ENCODE measurements at regions not wholly inside any gene's neighbourhood (a gene's known extent, or its start where the extent isn't known, plus 50 kb on each side); places are given as distances from the start of the nearest gene placed in this dataset.
"Not testable (repeated sequence)": the region's sequence is repeated elsewhere in the genome, so short reads cannot be mapped to it uniquely, and the experiment has no call there.

GRCh38 chr1:78240191-78240590 lies 194.4 kb downstream of the GIPC2 start:
- no peak overlapping the region for H3K4me3 ChIP-seq (ENCODE audit: low read length)
- no peak for DNase-seq (ENCODE audit: low read depth, low spot score)

GRCh38 chr1:78240755-78241154 lies 195.0 kb downstream of the GIPC2 start:
- no peak overlapping the region for H3K4me3 ChIP-seq (ENCODE audit: low read length)
- no peak for DNase-seq (ENCODE audit: low read depth, low spot score)

DNA sequence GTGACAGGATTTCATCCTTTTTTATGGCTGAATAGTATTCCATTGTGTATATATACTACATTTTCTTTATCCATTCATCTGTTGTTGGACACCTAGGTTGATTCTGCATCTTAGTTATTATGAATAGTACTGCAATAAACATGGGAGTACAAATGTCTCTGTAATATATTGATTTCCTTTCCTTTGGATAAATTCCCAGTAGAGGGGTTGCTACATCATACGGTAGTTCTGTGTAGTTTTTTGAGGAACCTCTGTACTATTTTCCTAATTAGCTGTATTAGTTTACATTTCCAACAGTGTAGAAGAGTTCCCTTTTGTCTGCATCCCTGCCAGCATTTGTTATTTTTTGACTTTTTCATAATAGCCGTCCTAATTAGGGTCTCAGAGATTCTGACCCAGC lies 201.3 kb downstream of the GIPC2 start:
- DNase-seq (ENCODE audit: low read depth, low spot score): no peak
- no peak overlapping the region for H3K4me3 ChIP-seq (ENCODE audit: low read length)

DNA sequence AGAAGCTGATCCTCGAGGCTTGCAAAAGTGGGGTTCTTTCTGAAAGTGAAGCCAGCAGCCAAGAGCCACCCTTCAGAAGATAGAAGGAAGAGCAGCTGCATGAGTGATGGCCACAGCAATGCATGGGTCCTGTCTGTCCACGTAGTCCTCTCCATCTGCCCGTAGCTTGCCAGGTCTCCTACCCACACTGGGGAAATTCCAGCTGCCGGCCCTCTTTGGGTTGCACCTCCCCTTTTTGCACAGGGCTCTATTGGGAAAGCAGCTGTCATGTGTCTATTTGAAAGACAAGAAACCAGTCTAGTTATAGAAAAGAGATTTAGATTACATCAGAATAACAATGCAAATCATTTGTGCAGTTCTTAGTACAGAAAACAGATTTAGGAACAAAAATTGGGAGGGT lies 204.4 kb downstream of the GIPC2 start:
- no peak for DNase-seq (ENCODE audit: low read depth, low spot score)
- H3K4me3 ChIP-seq (ENCODE audit: low read length): no peak overlapping the region

GRCh38 chr1:78254517-78254916 lies 208.8 kb downstream of the GIPC2 start:
- no peak overlapping the region for H3K4me3 ChIP-seq (ENCODE audit: low read length)
- DNase-seq (ENCODE audit: low read depth, low spot score): no peak

DNA sequence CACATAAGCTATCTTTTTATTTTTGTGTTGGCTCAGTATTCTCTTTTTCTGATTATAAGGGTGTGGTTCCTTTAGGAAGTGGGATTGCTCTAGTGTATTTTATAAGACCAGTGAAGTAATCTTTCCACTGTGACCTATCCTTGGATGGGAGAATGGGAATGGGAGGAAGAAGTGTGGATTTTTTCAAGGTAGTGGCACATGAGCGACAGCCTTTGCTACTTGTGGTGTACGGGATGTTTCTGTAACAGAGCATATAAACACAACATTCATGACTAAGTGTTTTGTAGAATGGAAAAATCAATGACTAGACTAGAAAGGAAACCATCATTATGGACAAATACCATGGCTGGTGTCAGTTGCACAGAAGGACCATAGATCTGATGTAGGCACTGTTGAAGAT lies 209.6 kb downstream of the GIPC2 start:
- H3K4me3 ChIP-seq (ENCODE audit: low read length): no peak overlapping the region
- DNase-seq (ENCODE audit: low read depth, low spot score): no peak

- DNase-seq (ENCODE audit: low read depth, low spot score): no peak
- H3K4me3 ChIP-seq (ENCODE audit: low read length): no peak overlapping the region
Measured at GRCh38 chr1:78255846-78256245, 210.1 kb downstream of the GIPC2 start.

DNA sequence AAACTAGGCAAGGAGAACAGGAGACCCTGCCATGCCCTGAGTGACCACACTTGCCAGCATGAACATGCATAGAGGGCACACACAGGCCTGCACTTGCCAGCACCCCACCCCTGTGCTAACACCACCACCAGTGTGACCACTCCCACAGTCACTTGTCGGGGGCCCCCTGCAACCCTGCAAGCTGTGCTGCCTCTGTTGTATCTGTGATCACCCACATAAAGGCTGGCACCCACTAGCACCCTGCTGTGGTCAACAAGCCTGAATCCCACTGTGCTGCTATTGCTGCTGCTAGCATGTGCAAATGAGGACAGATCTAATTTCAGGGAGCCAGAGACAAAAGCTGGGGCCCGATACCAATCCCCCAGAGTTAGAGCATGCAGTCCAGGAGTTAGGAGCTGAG lies 217.7 kb downstream of the GIPC2 start:
- DNase-seq (ENCODE audit: low read depth, low spot score): no peak
- H3K4me3 ChIP-seq (ENCODE audit: low read length): no peak overlapping the region

GRCh38 chr1:78263946-78264345 lies 218.2 kb downstream of the GIPC2 start:
- DNase-seq (ENCODE audit: low read depth, low spot score): no peak
- H3K4me3 ChIP-seq (ENCODE audit: low read length): no peak overlapping the region

DNA sequence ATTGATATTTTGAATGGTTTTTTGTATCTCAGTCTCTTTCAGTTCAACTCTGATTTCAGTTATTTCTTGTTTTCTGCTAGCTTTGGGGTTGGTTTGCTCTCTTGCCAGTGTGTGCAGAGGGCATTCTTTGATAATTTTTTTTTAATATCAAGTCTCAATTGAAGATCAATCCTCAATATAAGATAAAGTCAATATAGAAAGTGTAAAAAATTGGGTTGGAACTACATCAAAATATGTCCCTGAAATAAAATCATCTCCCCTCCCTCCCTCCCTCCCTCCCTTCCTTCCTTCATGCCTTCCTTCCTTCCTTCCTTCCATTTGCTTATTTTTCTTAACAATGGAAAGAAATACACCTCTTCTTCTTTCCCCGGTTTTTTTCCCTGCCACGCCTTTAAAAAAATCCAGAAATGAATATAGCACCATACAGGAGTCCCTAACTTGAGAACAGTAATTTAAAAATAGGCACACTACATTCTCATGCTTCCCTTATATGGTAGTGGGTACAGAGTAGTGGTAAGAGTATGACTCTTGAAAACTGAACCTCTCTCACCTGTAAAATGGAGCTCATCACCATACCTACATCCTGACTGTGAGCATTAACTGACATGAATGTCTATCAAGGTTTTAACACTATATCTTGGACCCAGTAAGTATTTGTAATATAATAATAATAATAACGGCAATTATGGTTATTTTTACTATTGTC lies 221.9 kb downstream of the GIPC2 start:
- DNase-seq (ENCODE audit: low read depth, low spot score): no peak
- no peak overlapping the region for H3K4me3 ChIP-seq (ENCODE audit: low read length)

DNA sequence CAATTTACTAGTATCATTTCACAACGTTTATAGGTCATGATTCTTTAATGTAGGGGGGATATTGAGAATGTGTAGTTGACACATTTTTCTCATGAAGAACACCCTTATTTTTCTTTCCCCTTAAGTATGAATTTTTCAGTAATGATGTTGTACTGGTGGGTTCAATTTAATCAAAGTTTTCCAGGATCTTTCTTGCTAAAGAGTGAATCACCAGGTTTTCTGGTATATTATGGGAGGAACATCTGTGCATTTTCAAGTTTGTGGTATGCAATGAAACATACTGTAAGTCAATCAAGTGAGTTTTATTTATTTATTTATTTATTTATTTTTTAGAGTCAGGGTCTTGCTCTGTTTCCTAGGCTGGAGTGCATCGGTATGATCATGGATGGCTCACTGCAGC lies 221.2 kb upstream of the PTGFR start:
- DNase-seq (ENCODE audit: low read depth, low spot score): no peak
- H3K4me3 ChIP-seq (ENCODE audit: low read length): no peak overlapping the region

- not testable (repeated sequence) for DNase-seq (ENCODE audit: low read depth, low spot score); H3K4me3 ChIP-seq (ENCODE audit: low read length)
Measured at GRCh38 chr1:78271423-78271822, 219.4 kb upstream of the PTGFR start.

GRCh38 chr1:78274814-78275213 lies 216.0 kb upstream of the PTGFR start:
- no peak overlapping the region for H3K4me3 ChIP-seq (ENCODE audit: low read length)
- DNase-seq (ENCODE audit: low read depth, low spot score): no peak

GRCh38 chr1:78275456-78275855 lies 215.3 kb upstream of the PTGFR start:
- no peak for DNase-seq (ENCODE audit: low read depth, low spot score)
- no peak overlapping the region for H3K4me3 ChIP-seq (ENCODE audit: low read length)

DNA sequence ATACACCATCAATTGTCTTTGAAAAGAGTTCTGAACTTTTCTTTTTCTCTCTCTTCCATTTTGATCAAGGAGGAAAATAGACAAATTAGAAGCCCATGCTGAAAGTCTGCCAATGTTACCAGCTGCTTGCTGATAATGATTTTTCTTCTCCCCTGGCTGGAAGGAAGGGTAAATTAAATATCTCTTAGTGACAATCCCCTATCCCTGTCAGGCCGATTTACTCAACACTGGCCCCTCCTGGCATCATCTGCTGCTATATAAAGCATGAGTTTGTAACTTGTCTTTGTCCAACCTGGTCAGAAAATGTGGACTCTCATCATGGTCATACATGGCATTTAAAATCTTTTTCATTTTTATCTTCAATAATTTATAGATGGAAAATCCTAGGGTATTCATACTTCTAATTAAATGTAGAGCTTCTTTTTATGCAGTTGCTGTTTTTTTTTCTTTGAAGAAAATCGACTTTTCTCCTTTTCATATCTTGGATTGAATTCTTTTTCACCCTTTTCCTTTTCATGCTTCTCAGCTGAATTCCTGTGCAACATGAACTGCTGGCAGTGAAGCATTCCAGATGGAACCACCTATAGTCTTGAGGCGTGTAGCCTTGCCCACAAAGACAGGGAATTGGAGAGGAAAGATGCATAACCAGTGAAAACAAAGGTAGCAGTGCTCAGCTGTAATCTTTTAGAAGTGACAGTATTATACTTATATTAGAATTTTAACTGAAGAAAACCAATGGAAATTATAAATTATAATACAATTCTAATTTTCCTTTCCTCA lies 214.7 kb upstream of the PTGFR start:
- no peak for DNase-seq (ENCODE audit: low read depth, low spot score)
- no peak overlapping the region for H3K4me3 ChIP-seq (ENCODE audit: low read length)

- no peak overlapping the region for H3K4me3 ChIP-seq (ENCODE audit: low read length)
- no peak for DNase-seq (ENCODE audit: low read depth, low spot score)
Measured at GRCh38 chr1:78277253-78277652, 213.5 kb upstream of the PTGFR start.

- no peak for DNase-seq (ENCODE audit: low read depth, low spot score)
- no peak overlapping the region for H3K4me3 ChIP-seq (ENCODE audit: low read length)
Measured at GRCh38 chr1:78279051-78279450, 211.7 kb upstream of the PTGFR start.

GRCh38 chr1:78280626-78281025 lies 210.1 kb upstream of the PTGFR start:
- no peak for DNase-seq (ENCODE audit: low read depth, low spot score)
- no peak overlapping the region for H3K4me3 ChIP-seq (ENCODE audit: low read length)

- DNase-seq (ENCODE audit: low read depth, low spot score): no peak
- no peak overlapping the region for H3K4me3 ChIP-seq (ENCODE audit: low read length)
Measured at GRCh38 chr1:78281580-78281979, 209.2 kb upstream of the PTGFR start.

GRCh38 chr1:78283691-78284090 lies 207.1 kb upstream of the PTGFR start:
- DNase-seq (ENCODE audit: low read depth, low spot score): no peak

DNA sequence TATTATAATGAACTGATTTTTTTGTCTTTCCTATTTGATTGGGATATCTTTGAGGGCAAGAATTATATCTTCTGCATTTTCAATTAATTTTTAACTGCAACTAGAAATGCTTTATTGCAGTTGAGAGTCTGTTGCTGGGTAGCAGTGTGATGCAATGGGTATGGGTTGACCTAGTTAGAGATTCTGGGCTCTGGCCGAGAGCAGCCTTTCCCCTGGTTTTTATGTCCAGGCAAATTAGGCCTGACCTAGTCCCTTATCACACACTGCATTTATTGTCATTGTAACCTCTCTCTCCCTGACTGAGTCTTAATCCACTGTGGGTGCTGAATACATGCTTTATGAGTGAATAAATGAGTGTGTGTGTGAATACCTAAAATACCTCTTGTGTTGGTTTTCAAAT lies 206.4 kb upstream of the PTGFR start:
- no peak overlapping the region for H3K4me3 ChIP-seq (ENCODE audit: low read length)
- no peak for DNase-seq (ENCODE audit: low read depth, low spot score)

More at GRCh38 chr1:78283691-78284090, 207.1 kb upstream of the PTGFR start:
- no peak overlapping the region for H3K4me3 ChIP-seq (ENCODE audit: low read length)
